HG02798 (cell line): ENCODE measurements at regions not wholly inside any gene's neighbourhood (a gene's known extent, or its start where the extent isn't known, plus 50 kb on each side); places are given as distances from the start of the nearest gene placed in this dataset.
"Not testable (repeated sequence)": the region's sequence is repeated elsewhere in the genome, so short reads cannot be mapped to it uniquely, and the experiment has no call there.

Experiments
- ATAC-seq: cut with Tn5 transposase; IDR thresholded peaks from one replicate; pipeline ENCODE4 v1.9.1; 2021; ENCODE audit warnings: mild to moderate bottlenecking; ENCODE audit not compliant: unreplicated experiment, poor library complexity

DNA sequence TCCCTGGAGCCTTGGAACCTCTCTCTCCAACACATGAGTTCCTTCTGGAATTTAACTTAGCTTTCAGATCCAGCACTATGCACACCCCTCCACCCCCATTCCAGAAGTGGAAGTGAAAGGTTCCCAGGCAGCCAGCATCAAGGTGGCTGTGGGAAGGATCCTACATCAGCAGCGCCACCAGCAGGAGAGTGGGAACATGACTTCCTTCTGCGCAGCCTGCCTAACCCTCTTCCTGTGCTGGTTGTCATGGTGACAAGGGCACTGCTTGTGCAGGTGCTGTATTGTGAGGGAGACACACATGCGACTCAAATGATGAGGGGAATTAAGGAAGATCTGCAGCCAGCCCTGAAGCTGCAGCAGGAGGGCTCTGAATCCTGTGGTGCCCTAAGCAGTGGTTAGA is 904.5 kb upstream of the API5 start:
- ATAC-seq: no peak

DNA sequence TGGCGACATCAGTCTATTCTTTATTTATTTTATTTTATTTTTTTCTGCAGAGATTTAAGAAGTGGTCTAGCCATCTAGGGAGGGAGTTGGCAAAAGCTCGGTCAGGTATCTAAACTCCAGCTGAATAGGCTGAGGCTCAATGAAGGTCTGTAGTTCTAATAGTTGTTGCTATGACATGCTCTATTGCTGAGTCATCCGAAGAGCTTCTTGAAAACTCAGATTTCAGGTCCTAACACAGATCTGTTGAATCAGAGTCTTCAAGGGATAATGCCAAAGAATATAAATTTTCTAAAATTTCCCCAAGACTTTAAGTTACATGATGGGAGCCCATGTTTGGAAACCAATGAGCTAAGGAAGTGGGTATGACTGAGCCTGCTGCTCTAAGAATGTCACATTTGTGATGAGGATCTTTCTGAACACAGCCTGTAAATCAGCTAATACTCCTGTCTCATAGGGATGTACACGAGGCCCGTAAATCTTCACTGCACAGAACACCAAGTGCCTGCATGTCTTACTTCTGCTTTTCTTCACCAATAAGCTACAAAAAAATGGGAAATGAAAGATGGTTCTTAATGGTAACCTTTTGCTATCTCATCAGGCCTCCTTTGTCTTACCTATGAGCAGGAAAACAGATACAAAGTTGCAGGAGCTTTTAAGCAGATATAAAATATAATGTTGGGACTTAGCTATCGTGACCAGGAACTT is 901.4 kb upstream of the API5 start:
- no peak for ATAC-seq

DNA sequence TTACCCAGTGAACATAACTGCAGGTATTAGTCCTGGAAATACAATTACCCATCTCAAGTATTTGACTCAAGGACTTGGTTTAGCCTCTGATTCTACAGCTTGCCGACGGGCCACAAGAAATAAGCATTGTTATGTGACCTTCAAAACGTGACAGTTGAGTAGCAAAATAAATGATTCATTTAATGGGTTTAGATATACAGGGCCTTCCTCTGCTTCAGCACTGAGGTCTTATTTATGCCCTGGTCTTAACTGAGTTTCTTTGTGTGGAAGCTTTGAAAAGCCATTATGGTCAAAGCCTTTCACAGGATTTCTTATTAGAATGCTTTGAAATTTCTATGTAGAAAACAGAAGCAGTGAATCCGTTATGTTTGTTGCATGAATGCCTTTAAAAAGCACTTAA is 899.2 kb upstream of the API5 start:
- ATAC-seq: no peak

DNA sequence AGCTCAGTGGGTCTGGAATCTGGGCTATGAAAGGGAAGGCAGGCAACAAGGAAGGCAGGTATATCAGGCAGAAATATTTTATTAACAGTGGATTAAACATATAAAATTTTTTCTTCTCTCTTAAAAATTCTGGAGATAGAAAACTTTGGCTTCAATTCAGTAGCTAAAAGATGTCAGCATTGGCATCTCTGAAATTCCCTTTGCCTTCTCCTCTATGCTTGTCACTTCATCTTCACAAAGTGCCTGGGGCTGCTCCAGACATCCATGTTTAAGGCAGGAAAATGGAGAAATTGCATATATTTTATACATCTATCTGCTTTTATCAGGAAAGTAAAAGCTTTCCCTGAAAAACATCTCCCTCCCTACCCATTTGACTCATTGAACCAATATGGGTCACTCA is 894.1 kb upstream of the API5 start:
- no peak for ATAC-seq

DNA sequence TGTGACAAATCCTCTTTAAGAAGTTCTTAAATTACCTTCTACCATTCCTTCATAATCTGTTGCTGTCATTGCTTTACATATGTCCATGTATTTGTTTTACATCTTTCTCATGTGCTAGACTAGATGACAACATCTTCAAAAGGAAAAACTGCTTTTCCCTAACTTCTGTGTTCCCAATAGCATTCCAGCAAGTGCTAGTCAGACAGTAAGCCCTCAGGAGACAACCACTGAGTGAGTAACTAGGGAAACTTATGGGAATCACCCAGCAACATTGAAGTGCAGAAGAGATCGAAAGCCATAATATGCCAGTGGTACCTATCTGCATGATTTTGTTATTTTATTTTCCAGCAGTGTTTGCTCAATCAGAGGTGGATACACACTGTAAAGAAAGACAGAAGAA is 889.7 kb upstream of the API5 start:
- ATAC-seq: no peak

DNA sequence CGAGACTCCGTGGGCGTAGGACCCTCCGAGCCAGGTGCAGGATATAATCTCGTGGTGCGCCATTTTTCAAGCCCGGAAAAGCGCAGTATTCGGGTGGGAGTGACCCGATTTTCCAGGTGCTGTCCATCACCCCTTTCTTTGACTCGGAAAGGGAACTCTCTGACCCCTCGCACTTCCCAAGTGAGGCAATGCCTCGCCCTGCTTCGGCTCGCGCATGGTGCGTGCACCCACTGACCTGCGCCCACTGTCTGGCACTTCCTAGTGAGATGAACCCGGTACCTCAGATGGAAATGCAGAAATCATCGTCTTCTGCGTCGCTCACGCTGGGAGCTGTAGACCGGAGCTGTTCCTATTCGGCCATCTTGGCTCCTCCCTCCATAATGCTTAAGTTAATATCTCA is 876.9 kb upstream of the API5 start:
- not testable (repeated sequence) for ATAC-seq

DNA sequence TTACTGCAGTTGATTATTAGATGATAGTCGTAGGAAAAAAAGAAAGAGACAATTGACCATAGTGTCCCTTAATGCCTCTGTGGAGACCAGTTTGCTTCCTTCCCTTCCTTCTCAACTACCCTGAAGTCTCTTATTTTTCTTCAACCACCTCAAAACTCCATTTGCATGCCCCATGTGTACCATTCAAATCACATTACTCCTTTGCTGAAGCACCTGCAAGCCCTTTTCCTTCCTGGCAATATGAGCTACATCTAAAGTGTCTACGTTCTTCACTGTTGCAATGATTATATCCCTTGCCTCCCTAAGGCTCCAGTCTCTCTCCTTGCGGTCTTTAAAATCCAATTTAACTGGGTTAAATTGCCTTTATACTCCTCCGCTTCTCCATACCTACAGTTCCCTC is 867.4 kb upstream of the API5 start:
- ATAC-seq: no peak

DNA sequence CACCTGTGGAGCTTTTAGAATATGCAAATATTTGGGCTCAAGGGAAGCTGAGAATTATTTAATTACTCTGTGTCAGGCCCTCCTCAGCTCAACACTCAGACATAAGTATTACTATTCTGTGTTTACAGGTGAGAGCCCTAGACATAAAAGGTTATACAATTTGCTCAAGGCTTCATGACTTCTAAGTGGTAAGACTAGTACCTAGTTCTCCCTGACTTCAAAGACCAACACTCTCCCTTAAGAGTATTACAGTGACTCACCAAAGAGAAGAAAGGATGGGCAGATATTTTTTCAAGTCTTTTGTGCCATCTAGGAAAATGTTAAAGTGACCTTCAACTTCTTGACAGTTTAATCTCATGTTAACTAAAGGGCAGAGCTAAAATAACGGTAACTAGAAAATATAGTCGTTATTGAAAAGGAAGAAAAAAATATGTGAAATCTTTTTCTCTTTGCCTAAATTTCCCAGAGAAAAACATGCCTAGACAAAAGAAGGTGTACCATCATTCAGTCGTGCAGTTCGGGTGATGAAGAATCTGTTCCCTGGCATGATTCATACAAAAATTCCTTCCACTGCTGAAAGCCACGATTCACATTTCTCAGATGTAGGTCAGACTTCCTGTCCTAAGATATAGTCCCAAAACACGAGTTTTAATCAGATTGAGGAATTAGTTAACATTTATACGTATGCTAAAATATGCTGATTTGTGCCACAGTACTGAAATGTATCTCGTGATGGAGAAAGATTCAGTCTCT is 849.1 kb upstream of the API5 start:
- no peak for ATAC-seq

DNA sequence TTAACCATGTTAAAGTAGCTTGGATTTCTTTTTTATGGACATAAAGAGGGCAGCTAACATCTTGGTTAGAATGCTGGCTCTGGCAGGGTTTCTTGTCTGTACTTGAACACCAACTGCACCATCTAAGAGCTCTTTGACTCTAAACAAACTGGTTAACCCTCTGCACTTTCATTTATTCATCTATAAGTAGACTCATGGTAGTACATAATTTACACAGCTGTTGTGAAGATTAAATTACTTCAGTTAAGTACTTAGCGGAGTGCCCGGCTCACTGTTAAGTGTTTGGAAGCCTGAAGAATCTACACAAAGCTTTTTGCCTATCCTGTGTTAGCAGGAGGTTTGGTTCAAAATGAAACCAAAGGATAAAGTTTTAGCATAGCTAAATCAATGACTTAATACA is 846.2 kb upstream of the API5 start:
- no peak for ATAC-seq

DNA sequence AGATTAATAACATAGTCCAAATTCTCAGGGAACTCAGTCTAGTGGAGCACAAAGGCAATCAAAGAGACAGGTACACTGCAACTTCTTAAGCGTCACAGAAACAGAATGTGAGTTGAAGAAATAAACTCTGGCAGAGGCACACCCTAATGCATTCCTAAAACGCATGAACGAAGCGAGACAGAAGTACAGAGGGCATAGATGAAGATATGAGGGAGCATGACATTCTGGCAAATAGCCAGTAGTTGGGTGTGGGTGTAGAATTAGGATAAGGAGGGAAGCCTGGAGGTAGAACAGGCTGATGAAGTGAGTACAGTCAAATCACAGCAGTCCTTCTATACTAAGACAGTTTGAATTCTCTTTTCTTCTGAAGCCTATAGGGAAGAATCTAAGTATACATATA is 838.7 kb upstream of the API5 start:
- ATAC-seq: no peak

DNA sequence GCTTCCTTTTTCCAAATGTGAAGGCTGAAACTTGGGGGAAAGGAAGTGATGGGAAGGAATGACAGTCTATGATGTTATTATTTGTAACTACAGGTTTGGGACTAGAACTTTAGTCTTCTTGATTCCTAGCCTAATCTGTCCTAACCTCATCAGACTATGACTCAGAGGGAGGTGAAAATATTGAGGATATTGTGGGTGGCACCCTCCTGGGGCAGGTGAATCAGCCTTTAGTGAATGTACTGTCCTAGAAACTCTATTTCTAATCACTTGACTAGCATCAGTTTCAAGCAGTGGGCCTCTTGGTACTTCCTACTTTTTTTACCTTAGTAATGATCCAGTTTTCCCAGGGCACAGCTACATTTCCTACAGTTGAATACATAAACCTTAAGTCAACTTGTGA is 829.0 kb upstream of the API5 start:
- no peak for ATAC-seq

DNA sequence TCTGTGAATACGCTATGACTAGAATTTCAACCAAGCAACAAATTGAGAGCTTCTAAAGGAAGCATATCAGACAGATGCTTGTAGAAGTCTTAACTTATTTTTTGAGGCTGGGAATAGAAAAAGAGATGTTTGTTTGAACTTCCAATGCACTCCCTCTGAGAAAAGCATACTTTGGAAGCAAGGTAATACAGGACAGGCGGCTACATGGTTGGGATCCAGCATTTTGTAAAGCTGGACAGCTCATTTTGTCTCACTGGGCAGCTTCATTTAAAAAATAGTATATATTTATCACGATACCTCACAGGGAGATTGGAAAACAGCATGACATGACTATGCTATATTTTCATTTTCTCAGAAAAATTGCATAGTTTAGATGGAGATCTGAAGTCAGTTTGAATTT is 821.3 kb upstream of the API5 start:
- ATAC-seq: no peak

DNA sequence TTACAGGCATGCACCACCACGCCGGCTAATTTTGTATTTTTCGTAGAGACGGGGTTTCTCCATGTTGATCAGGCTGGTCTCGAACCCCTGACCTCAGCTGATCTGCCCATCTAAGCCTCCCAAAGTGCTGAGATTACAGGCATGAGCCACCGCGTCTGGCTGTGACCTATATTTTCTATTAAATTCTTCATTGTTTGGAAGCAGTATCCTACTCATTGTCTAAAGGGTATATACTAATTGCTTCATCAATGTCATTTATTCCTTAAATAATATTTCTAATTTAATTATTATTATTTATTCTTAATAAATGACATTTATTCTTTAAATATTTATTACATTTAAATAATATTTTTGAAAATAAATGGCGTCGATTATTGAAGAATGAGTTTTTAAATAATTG is 817.3 kb upstream of the API5 start:
- no peak for ATAC-seq

DNA sequence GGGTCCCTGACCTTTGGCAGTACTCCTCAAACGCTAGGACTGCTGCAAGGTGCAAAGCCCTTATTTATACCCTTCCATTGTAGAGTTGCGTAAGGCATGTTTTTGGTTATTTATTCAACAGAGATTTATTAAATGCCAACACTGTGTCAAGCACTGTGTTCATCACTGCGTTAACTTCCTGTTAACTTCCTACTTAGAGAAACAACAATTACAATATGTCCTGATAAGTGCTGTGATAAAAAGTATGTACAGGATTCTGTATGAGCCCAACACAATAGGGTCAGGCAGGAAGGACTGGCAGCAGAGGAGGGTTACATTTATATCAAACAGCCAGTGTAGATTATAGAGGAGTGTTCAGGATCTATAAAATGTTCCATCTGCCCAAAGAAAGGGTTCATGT is 812.8 kb upstream of the API5 start:
- no peak for ATAC-seq

DNA sequence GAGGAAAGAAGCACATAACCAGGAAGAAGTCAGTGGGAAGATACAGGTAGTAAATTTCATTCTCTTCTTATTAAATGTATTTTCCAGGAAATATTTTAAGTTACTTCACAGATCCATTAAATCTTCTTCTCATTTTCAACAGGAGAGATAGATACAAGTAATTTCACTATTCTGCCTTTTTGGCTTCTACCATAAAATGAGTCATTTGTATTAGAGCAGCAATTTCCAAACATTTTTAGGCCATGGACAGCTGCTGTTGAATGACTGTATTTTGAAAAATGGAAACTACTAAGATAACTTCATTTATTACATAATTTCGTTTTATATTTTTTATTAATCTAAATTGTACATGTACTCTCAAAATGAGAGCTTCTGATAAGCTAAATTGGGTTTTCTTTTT is 809.6 kb upstream of the API5 start:
- no peak for ATAC-seq

DNA sequence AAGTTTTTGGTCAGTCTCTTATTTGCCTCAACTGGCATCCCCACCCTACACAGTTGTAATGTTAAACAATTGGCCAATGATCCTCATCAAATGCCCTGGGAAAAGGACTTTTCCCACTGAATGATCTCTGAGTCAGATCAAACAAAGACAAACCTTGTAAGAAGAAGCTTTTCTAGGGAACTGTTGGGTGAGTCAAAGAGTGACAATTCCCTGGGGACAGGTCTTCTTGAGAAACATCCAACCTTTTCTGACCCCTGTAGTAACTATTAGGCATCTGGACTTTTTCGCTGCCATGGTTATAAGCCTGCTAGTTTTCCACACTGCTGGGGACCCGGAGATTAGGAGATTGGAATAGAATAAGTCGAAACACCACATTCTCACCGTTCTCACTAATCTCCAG is 789.8 kb upstream of the API5 start:
- no peak for ATAC-seq

DNA sequence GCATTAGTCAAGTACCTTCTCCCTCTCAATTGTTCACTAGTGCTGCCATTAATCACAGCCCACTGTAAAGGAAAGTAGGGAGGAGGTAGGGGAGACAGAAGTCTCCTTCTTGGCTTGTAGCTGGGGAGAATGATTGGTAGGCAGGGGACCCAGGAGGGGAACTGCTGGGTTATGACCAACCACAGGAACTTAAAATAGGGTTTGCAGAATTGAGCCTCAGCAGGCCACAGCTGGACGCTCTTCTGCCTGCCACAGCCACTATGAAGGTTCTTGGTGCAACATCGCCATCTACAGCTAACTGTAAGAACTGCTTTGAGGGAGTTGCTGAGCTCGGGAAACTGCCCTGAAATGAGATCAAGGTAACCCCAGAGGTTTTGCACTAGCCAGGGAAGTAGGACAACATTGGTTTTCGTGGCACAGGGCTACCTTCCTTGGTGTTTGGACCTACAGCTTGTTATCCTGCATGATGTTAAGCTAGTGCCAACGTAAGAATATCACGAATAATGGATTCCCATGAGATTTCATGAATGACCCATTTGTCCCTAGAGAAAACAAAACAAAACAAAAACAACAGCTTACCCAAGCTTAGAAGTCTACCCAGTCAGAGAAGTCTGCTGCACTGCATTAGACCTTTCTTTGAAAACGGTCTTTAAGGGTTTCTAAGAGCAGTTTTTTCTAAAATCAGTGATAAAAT is 787.1 kb upstream of the API5 start:
- ATAC-seq: peak; percentile 97

DNA sequence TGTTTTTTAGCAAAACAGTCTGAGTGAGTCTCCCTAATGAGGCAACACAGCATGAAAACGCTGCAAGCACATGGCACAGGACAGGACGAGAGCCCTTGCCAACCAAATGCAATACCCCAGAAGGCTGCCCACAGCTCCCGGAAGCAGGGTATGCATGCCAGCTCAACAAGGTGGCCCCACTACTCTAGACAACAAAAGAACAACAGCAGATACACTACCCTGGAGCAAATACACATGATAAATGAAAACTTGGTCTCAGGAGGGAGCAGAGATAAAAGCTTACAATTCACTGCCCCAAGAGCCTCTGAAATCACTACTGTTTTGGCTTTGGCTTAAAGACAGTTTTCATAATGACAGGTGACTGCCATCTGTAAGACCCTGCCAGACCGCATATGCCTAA is 785.4 kb upstream of the API5 start:
- no peak for ATAC-seq

DNA sequence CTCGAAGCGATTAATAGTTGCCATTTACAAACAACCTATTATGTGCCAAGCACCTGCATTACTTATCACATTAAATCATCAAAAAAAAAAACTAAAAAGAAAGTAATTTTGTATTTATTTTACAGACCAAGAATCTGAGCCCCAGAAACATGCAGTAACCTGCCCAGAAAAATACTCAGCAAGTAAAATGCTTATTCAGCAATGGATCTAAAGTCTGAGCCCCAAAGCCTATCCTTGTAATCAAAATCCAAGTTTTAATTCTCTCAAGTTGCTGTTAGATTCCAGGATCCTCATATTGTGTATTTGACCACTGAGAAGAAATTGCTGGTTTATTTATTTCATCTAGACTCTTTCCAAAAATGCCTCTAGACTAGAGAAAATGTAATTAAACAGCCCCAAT is 783.3 kb upstream of the API5 start:
- ATAC-seq: no peak

DNA sequence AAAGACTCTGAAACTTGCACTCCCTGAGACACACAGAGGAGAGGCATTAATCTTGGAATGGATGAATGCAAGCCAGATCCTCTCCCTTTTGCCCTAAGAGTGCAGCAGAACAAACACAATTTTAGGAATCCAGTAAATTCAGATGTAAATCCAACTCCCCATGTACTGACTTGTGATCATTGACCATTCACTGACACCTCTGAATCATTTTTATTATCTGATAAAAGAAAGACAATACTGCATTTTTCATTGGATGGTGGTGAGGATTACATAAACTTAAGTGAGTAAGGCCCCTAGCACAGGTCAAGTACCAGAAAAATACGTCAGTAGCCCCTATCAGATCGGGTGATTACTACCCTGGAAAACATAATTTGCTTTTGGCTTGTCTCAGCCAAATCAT is 782.9 kb upstream of the API5 start:
- no peak for ATAC-seq

DNA sequence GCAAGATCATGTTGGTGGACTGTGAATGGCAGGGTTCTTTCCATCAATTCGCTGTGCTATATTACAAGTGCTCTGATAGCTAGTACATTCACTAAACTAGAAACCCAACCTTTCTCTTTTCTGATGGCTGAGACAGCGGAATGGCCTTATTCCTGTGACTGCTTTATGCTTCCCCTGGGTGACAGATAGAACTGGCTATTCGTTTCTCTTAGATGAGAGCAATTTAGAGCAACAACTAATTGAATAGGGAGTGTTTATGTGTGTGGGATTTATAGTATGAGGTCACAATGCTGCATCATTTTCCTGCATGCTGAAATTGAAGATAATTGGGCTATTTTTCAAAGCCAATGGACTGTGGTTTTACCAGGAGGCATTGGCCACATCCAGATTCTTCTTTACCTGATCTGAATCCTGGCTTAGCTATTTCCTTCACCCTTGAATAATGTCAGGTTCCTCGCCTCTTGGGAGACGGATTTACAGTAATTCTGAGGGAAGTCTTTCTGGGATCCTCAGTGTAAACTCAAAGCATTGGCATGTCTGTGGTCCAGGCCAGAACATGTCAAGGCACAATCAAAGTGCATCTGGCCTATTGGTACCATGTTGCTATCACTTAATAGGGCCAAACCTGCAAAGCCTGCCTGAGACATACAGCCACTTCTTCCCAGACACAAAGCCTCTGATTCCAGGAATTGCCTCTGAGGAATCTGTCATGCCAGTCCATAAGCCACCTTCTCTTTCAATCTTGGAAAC is 775.0 kb upstream of the API5 start:
- no peak for ATAC-seq
